Natural killer cell treated with Interleukin-12 subunit alpha and Interleukin-12 subunit beta and Interleukin-15 and Interleukin-18, amount 100 ng/mL, for 72 hours (primary cell): ENCODE measurements at regions not wholly inside any gene's neighbourhood (a gene's known extent, or its start where the extent isn't known, plus 50 kb on each side); places are given as distances from the start of the nearest gene placed in this dataset.

Source experiments
- ATAC-seq, 2 donors: fragments of 150-1000 bp; cut with Tn5 transposase in 1 of 2; sonication (Bioruptor Pico), chemical (Tn5 transposase) in 1 of 2; 2 replicates each; pipeline ENCODE4 v1.10.0; 2021
- DNase-seq: peaks from one replicate; pipeline ENCODE4 v3.0.0; 2022; ENCODE audit warnings: low spot score
- H3K27ac Mint-ChIP-seq, 2 donors: 1 replicate in 1 of 2; 2 replicates in 1 of 2; pipeline ENCODE4 v1.8.0; 2022; ENCODE audit warnings: mixed read lengths in 2 of 2, mild to moderate bottlenecking in 1 of 2, moderate library complexity in 1 of 2
- H3K27me3 Mint-ChIP-seq, 2 donors: 1 replicate in 1 of 2; 2 replicates in 1 of 2; pipeline ENCODE4 v1.8.0; 2022; ENCODE audit warnings: mixed read lengths in 2 of 2
- H3K36me3 Mint-ChIP-seq: one replicate; pipeline ENCODE4 v1.8.0; 2022; ENCODE audit warnings: mixed read lengths
- H3K4me1 Mint-ChIP-seq, 2 donors: 1 replicate in 1 of 2; 2 replicates in 1 of 2; pipeline ENCODE4 v1.8.0; 2022; ENCODE audit warnings: low read depth in 2 of 2, mixed read lengths in 2 of 2, mild to moderate bottlenecking in 1 of 2
- H3K4me3 Mint-ChIP-seq: one replicate; pipeline ENCODE4 v1.8.0; 2022; ENCODE audit warnings: mixed read lengths
- H3K9me3 Mint-ChIP-seq: 2 replicates; pipeline ENCODE4 v1.8.0; 2022; ENCODE audit warnings: mixed read lengths

DNA sequence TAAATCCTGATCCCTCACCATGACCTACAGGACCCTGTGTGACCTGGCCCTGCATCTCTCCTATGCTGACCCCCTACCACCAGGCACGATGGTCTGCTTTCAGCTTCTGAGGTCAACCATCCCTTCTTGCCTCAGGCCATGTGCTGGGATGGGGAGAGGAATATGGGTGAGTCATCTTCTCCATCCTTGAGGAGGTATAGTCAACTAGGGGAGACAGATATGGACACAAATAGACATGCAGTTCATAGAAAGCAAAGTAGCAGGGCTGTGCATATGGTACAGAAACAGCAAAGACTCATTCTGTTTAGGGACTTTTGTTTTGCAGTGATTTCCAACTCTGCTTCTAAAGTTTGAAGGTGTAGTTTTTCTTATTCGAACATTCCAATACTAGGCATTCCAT is 250.8 kb upstream of the FGGY start:
- no peak for DNase-seq
- H3K36me3 Mint-ChIP-seq, result peaks cover 9% of the 10 kb centered on the region
- peak overlapping the region; percentile 76 for H3K4me3 Mint-ChIP-seq
- peaks cover 53 to 64% of the 10 kb centered on the region in 2 donors for H3K4me1 Mint-ChIP-seq
- H3K9me3 Mint-ChIP-seq, result peaks cover 14% of the 10 kb centered on the region
- peak overlapping the region; percentile 82 to 96 for H3K27ac Mint-ChIP-seq
- H3K27me3 Mint-ChIP-seq, result no peaks in the 10 kb centered on the region
- peak in 1 of 2 donors; percentile 18 for ATAC-seq

DNA sequence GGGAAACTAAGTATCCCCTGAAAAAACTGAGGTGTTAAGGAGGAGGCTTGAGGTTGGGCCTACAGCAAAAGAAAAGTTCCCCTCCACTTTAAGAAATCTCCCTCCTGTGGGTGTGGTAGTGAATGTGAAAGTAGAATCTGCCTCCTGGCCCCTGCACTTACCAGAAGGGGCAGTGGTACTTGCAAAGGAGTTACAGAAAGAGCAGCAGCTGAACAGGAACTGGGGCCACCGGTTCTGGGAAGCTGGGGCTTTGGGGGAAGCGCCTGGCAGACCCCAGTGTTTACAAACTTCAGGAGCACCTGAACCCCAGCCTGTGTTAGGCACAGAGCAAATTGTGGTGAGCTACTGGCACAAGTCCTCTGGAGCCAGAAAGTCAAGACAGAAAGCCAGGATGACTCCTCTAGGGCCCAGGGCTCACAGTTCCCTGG is 250.2 kb upstream of the FGGY start:
- peak overlapping the region; percentile 76 for H3K4me3 Mint-ChIP-seq
- peak; percentile 83 for DNase-seq

DNA sequence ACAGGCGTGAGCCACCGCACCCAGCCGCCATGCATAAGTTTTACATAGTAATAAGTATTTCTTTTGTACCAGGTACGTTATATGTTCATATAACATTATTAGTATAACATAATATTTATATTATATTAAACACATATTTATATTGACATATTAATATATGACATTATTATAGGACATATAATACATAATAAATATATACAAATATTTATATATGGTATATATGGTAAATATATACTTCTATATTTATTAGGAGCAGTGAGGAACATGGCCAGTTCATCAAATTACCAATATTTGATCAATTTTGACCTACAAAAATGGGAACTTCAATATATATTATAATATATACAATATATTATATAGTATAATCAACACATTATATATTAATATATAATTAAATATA is 245.9 kb upstream of the FGGY start:
- H3K4me1 Mint-ChIP-seq, result peaks cover 26 to 34% of the 10 kb centered on the region in 2 donors
- H3K36me3 Mint-ChIP-seq, result no peaks in the 10 kb centered on the region
- no peak for DNase-seq
- no peak overlapping the region for H3K4me3 Mint-ChIP-seq
- peaks cover 8% of the 10 kb centered on the region for H3K9me3 Mint-ChIP-seq
- H3K27me3 Mint-ChIP-seq, result peaks cover 0 to 6% of the 10 kb centered on the region in 2 donors
- H3K27ac Mint-ChIP-seq, result no peak overlapping the region
- no peak for ATAC-seq

More for the DNA sequence above, 250.2 kb upstream of the FGGY start:
- Mint-ChIP-seq H3K36me3 (peaks cover 9% of the 10 kb centered on the region), H3K27me3 (no peaks in the 10 kb centered on the region), H3K9me3 (peaks cover 14% of the 10 kb centered on the region), H3K27ac (peak overlapping the region; percentile 82 to 96), H3K4me1 (peaks cover 50 to 61% of the 10 kb centered on the region in 2 donors)
- peak; percentile 91 to 94 for ATAC-seq

DNA sequence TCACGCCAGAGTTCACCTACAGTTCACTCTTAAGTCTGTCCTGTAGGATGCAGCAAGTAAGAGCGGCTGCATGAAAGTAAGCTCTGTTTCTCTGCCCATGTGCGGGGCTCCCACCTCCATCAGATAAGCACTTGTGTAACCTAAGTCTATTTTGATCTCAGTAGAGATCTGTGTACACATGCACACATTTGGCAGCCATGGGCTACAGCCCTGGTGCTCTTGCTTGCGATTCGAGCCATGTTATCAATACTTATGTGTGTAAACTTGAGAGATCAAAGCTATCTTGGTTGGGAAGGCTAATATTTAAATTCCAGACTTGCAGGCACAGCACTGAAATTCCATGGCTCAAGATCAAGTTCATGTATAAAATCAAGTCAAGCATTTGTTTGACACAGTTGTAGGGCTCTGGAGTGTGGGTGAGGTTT is 244.7 kb upstream of the FGGY start:
- Mint-ChIP-seq H3K9me3 (peaks cover 8% of the 10 kb centered on the region), H3K4me3 (no peak overlapping the region), H3K36me3 (no peaks in the 10 kb centered on the region), H3K27ac (peak overlapping the region in 1 of 2 donors; percentile 10), H3K27me3 (peaks cover 0 to 7% of the 10 kb centered on the region in 2 donors), H3K4me1 (peaks cover 15 to 25% of the 10 kb centered on the region in 2 donors)
- DNase-seq (no peak), ATAC-seq (no peak)

DNA sequence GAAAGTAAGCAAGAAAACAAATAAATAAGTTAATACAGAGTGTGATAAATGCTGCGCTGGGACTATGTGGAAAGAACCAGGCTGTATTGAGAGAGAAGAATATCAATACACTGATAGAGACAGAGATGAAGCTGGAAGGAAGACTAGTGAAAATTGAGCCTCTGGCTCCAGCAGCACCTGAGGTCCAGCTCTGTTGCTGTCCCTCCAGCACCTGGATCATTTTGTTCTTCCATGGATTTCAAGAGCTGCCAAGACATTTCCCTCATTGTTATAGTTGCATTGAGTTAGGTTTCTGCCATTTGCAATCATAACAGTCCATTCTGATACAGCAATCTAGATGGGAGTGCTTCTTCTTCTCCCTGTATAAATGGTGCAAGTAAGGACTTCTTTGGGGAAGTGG is 242.7 kb upstream of the FGGY start:
- Mint-ChIP-seq H3K4me1 (peaks cover 5 to 11% of the 10 kb centered on the region in 2 donors), H3K27me3 (peaks cover 0 to 7% of the 10 kb centered on the region in 2 donors), H3K36me3 (no peaks in the 10 kb centered on the region), H3K27ac (no peak overlapping the region), H3K9me3 (peaks cover 5% of the 10 kb centered on the region), H3K4me3 (no peak overlapping the region)
- no peak for ATAC-seq
- no peak for DNase-seq

DNA sequence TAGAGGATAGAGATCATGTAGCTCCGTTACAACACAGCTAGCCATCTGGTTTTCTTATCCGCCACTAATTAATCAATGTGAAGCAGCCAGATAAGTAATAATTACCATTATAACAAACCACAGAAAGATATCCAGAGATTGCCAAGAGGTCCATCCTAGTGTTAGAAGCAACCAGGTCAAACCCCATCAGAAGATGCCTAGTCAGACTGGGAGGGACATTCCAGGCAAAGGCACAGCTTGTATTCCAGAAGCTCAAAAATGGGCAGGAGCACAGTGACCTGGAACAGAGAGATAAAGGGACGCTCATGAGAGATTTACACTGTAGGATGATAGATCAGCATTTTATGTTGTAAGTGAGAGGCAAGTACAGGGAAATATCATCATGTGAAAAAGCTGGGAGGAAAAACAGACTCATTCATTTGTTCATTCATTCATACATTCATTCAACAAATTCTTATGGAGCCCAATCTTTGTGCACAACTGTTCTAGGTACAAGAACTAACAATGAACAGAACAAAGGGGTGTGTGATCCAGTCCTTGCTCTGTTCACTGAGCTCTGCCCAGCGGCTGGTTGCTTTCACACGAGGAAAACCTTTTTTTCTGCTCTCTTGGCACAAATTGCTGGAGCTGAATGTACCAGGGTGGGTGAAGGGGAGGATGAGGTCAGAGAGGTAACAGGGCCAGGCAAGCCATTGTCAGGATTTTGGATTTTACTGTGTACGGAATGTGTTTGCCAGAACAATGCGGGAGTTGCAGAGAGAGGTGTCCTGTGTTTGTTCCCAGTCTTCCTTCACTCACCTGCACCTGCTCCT is 240.8 kb upstream of the FGGY start:
- H3K9me3 Mint-ChIP-seq, result peaks cover 6% of the 10 kb centered on the region
- no peak overlapping the region for H3K27ac Mint-ChIP-seq
- H3K36me3 Mint-ChIP-seq, result no peaks in the 10 kb centered on the region
- no peak overlapping the region for H3K4me3 Mint-ChIP-seq
- peaks cover 4 to 13% of the 10 kb centered on the region in 2 donors for H3K4me1 Mint-ChIP-seq
- H3K27me3 Mint-ChIP-seq, result peaks cover 0 to 7% of the 10 kb centered on the region in 2 donors
- DNase-seq (no peak), ATAC-seq (no peak)

DNA sequence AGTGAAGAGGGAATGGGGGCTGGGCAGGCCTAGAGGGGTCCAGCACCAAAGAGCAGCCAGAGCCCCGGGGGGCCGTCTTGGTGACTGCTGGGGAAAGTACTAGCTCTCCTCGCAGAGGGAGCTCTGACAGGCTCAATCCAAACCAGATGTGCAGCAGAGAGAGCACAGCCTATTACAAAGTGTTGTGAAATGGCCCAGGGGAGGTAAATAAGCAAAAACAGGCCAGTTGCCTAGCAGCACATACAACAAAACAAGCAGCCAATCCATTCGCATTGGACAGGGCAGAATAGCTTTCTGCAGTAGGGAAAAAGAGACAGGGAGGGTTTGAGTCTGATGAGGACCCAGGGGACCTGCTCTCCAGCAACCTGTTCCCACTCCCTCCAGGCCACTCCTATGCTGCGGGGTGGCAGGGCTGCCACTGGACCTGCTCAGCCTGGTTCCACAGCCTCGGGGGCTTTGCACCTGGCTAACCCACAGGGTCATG is 239.6 kb upstream of the FGGY start:
- no peak for DNase-seq
- Mint-ChIP-seq H3K36me3 (no peaks in the 10 kb centered on the region), H3K27ac (peak overlapping the region in 1 of 2 donors; percentile 26), H3K4me1 (peaks cover 14 to 23% of the 10 kb centered on the region in 2 donors), H3K9me3 (peaks cover 7% of the 10 kb centered on the region), H3K27me3 (peaks cover 0 to 7% of the 10 kb centered on the region in 2 donors), H3K4me3 (no peak overlapping the region)
- no peak for ATAC-seq

DNA sequence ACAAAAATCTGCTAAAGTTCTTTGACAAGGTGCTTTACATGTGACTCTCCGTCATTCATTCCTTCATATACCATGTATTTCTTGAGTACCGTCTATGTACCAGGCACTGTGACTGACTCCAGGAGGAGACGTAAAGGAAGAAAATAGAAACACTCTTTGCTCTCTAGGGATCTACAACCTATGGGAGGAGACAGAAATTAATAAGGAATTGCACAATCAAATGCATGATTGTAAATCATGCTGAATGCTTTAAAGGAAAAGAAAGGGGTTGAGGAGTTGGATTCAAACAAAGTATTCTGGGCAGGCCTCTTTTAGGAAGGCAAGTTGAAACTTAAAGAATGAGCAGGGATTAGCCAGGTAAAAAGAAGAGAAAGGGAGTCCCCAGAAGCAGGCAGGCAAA is 239.1 kb upstream of the FGGY start:
- Mint-ChIP-seq H3K36me3 (no peaks in the 10 kb centered on the region), H3K27me3 (peaks cover 0 to 7% of the 10 kb centered on the region in 2 donors), H3K9me3 (peaks cover 7% of the 10 kb centered on the region), H3K4me1 (peaks cover 16 to 26% of the 10 kb centered on the region in 2 donors), H3K4me3 (no peak overlapping the region), H3K27ac (peak overlapping the region in 1 of 2 donors; percentile 18)
- DNase-seq (no peak), ATAC-seq (no peak)

DNA sequence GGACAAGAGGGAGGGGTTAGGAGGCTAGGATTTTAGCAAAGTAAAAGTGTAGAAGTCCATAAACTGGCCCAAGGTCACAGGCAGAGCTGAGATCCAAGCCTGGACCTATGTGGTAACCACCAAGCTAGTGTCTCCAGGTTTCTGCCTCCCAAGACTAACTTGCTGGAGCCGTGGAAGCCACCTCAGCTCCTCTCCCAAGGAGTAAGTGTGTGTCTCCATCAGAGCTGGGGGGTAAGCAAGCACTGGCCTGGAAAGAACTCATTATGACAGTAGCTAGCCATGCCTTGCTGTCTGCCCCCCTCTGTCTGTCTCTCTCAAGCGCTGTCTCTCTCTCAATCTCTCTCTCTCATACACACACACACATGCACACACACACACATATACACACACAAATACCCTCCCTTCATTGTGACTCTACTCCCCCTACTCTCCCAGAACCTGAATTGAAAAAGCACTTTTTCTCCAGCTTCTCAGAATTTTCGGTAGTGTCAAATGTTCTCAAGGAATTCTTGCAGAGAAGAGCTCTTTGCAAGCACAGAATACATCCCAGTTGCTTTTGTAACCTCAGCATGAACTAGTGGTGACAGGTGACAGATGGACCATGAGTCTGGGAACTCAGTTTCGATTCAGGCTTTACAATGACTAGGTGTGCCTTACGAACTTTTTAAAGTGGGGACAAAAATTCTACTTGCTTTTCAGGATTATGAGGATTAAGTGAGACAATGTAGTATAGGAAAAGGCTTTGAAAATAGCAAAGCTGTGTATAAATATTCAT is 238.0 kb upstream of the FGGY start:
- ATAC-seq (no peak), DNase-seq (no peak)
- Mint-ChIP-seq H3K9me3 (peaks cover 7% of the 10 kb centered on the region), H3K36me3 (no peaks in the 10 kb centered on the region), H3K27me3 (peaks cover 0 to 7% of the 10 kb centered on the region in 2 donors), H3K4me1 (peaks cover 27 to 34% of the 10 kb centered on the region in 2 donors), H3K27ac (no peak overlapping the region), H3K4me3 (no peak overlapping the region)

DNA sequence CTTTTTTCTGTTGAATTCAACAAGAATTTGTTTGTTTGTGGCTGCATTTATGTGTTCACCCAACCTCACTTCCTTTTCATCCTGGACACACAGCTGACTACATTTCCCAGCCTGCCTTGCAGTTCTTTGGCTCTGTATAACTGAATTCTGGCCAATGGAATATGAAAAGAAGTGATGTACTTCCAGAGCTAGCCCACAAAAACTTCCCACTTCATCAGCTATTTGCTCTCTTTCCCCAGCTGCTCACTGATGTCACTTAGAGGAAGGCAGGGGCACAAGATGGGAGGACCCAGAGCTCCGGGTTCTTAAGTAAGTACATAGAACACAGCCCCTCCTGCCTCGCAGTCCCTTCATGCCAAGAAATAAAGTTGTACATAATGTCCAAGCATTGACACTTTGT is 235.0 kb upstream of the FGGY start:
- Mint-ChIP-seq H3K27me3 (peaks cover 0 to 3% of the 10 kb centered on the region in 2 donors), H3K36me3 (no peaks in the 10 kb centered on the region), H3K9me3 (peaks cover 2% of the 10 kb centered on the region), H3K4me1 (peaks cover 39 to 40% of the 10 kb centered on the region in 2 donors), H3K4me3 (no peak overlapping the region), H3K27ac (peak overlapping the region in 1 of 2 donors; percentile 86)
- no peak for DNase-seq
- no peak for ATAC-seq

DNA sequence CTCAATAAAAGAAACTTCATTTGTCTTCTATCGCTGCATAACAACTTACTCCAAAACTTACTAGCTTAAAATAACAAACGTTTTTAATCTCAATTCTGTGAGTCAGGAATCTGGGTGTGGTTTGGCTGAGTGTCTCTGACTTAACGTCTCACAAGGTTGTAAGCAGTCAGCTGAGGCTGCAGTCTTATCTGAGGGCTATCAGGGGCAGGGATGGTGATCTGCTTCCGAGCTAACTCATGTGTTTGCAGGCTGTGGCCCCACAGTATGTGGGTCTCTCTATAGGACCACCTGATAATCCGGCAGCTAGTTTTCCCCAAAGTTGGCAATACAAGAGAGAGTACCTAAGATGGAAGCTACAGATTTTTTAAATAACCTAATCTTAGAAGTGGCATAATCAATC is 234.2 kb upstream of the FGGY start:
- Mint-ChIP-seq H3K27ac (peak overlapping the region in 1 of 2 donors; percentile 86), H3K4me3 (no peak overlapping the region), H3K9me3 (peaks cover 2% of the 10 kb centered on the region), H3K36me3 (no peaks in the 10 kb centered on the region), H3K27me3 (peaks cover 0 to 3% of the 10 kb centered on the region in 2 donors), H3K4me1 (peaks cover 39% of the 10 kb centered on the region in 2 donors)
- no peak for ATAC-seq
- DNase-seq, result no peak

DNA sequence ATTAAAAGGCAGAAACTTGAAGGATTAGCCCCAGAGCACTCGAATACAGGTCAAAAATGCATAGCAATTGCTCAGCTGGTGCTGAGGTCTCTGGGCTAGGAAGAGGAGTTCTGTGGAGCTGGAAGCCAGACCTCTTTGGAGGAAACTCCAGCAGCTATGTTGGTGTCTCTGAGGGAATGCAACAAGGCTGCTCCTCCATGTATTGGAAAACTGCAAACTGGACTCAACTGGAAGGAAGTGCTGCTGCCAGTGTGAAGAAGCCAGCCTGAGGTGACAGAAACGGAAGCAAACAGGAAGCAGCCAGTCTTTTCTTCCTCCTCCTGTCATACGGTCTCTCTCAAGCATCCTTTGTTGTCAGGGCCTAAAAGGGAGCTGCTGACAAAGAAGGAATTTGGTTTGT is 233.4 kb upstream of the FGGY start:
- ATAC-seq (peak in 1 of 2 donors; percentile 57), DNase-seq (no peak)
- H3K27ac Mint-ChIP-seq, result peak overlapping the region; percentile 62 to 86
- H3K36me3 Mint-ChIP-seq, result no peaks in the 10 kb centered on the region
- H3K4me1 Mint-ChIP-seq, result peaks cover 39 to 40% of the 10 kb centered on the region in 2 donors
- peaks cover 2% of the 10 kb centered on the region for H3K9me3 Mint-ChIP-seq
- H3K27me3 Mint-ChIP-seq, result peaks cover 0 to 3% of the 10 kb centered on the region in 2 donors
- peak overlapping the region; percentile 62 for H3K4me3 Mint-ChIP-seq

DNA sequence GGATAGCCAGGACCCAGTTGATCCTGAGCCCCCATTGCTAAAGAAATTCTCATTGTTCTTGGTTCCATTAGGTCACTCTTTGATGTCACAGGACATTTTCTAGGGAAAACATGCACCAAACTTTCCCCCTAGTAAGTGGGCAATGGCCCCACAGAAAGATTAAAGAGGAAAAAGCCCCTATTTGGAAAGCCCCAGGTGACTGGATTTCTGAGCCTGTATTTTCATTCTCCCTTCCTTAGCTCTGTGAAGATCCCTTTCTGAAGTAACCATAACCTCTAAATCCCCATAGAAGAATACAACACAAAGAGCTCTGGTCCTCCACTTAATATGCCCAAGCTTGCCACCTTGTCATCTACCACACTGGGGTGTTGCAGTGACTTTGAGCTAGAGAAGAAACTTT is 232.3 kb upstream of the FGGY start:
- Mint-ChIP-seq H3K27me3 (peaks cover 0 to 3% of the 10 kb centered on the region in 2 donors), H3K36me3 (no peaks in the 10 kb centered on the region), H3K27ac (peak overlapping the region in 1 of 2 donors; percentile 86), H3K4me3 (no peak overlapping the region), H3K4me1 (peaks cover 39 to 40% of the 10 kb centered on the region in 2 donors), H3K9me3 (peaks cover 2% of the 10 kb centered on the region)
- DNase-seq (no peak), ATAC-seq (no peak)
